ENCODE measurements at regions not wholly inside any gene's neighbourhood (a gene's known extent, or its start where the extent isn't known, plus 50 kb on each side); places are given as distances from the start of the nearest gene placed in this dataset.
"Not testable (repeated sequence)": the region's sequence is repeated elsewhere in the genome, so short reads cannot be mapped to it uniquely, and the experiment has no call there.

- Mint-ChIP-seq H3K36me3 (no peaks in the 10 kb centered on the region), H3K4me3 (no peak overlapping the region), H3K27ac (no peak overlapping the region), H3K4me1 (ENCODE audit: low read depth) (no peaks in the 10 kb centered on the region), H3K9me3 (ENCODE audit: low read depth) (no peaks in the 10 kb centered on the region), H3K27me3 (peaks cover 10% of the 10 kb centered on the region)
These were observed 154.1 kb downstream of the SH3BP4 start for GRCh38 chr2:235105821-235106359.

GRCh38 chr2:235106874-235107639 is 155.2 kb downstream of the SH3BP4 start:
- no peaks in the 10 kb centered on the region for H3K36me3 Mint-ChIP-seq
- H3K27me3 Mint-ChIP-seq = peaks cover 10% of the 10 kb centered on the region
- H3K4me3 Mint-ChIP-seq = no peak overlapping the region
- H3K9me3 Mint-ChIP-seq (ENCODE audit: low read depth) = no peaks in the 10 kb centered on the region
- H3K27ac Mint-ChIP-seq = no peak overlapping the region
- no peaks in the 10 kb centered on the region for H3K4me1 Mint-ChIP-seq (ENCODE audit: low read depth)

- H3K36me3 Mint-ChIP-seq = no peaks in the 10 kb centered on the region
- H3K9me3 Mint-ChIP-seq (ENCODE audit: low read depth) = no peaks in the 10 kb centered on the region
- peaks cover 10% of the 10 kb centered on the region for H3K27me3 Mint-ChIP-seq
- no peak overlapping the region for H3K4me3 Mint-ChIP-seq
- H3K27ac Mint-ChIP-seq = no peak overlapping the region
- H3K4me1 Mint-ChIP-seq (ENCODE audit: low read depth) = no peaks in the 10 kb centered on the region
These were observed 155.8 kb downstream of the SH3BP4 start for GRCh38 chr2:235107640-235107951.

- H3K4me1 Mint-ChIP-seq (ENCODE audit: low read depth); H3K9me3 Mint-ChIP-seq (ENCODE audit: low read depth); H3K27me3 Mint-ChIP-seq; H3K36me3 Mint-ChIP-seq; H3K27ac Mint-ChIP-seq; H3K4me3 Mint-ChIP-seq: not testable (repeated sequence)
These were observed 157.7 kb downstream of the SH3BP4 start for GRCh38 chr2:235109561-235109960.

- Mint-ChIP-seq H3K4me1 (ENCODE audit: low read depth) (no peaks in the 10 kb centered on the region), H3K4me3 (no peak overlapping the region), H3K27me3 (peaks cover 7% of the 10 kb centered on the region), H3K9me3 (ENCODE audit: low read depth) (no peaks in the 10 kb centered on the region), H3K27ac (no peak overlapping the region), H3K36me3 (no peaks in the 10 kb centered on the region)
These were observed 160.5 kb downstream of the SH3BP4 start for GRCh38 chr2:235112365-235112764.

GRCh38 chr2:235113854-235114253 is 162.0 kb downstream of the SH3BP4 start:
- Mint-ChIP-seq H3K4me1 (ENCODE audit: low read depth) (no peaks in the 10 kb centered on the region), H3K4me3 (no peak overlapping the region), H3K27ac (no peak overlapping the region), H3K27me3 (peaks cover 13% of the 10 kb centered on the region), H3K9me3 (ENCODE audit: low read depth) (peaks cover under 1% of the 10 kb centered on the region), H3K36me3 (no peaks in the 10 kb centered on the region)

- Mint-ChIP-seq H3K4me1 (ENCODE audit: low read depth) (no peaks in the 10 kb centered on the region), H3K27ac (no peak overlapping the region), H3K27me3 (peaks cover 10% of the 10 kb centered on the region), H3K9me3 (ENCODE audit: low read depth) (peaks cover 5% of the 10 kb centered on the region), H3K4me3 (no peak overlapping the region), H3K36me3 (no peaks in the 10 kb centered on the region)
These were observed 162.5 kb downstream of the SH3BP4 start for GRCh38 chr2:235114286-235114685.

GRCh38 chr2:235115521-235115920 is 163.7 kb downstream of the SH3BP4 start:
- Mint-ChIP-seq H3K4me3 (no peak overlapping the region), H3K27ac (no peak overlapping the region), H3K27me3 (peaks cover 10% of the 10 kb centered on the region), H3K9me3 (ENCODE audit: low read depth) (peaks cover 10% of the 10 kb centered on the region), H3K4me1 (ENCODE audit: low read depth) (no peaks in the 10 kb centered on the region), H3K36me3 (no peaks in the 10 kb centered on the region)

- peaks cover 10% of the 10 kb centered on the region for H3K27me3 Mint-ChIP-seq
- H3K4me1 Mint-ChIP-seq (ENCODE audit: low read depth) = no peaks in the 10 kb centered on the region
- peaks cover 10% of the 10 kb centered on the region for H3K9me3 Mint-ChIP-seq (ENCODE audit: low read depth)
- H3K27ac Mint-ChIP-seq = no peak overlapping the region
- no peaks in the 10 kb centered on the region for H3K36me3 Mint-ChIP-seq
- no peak overlapping the region for H3K4me3 Mint-ChIP-seq
These were observed 165.2 kb downstream of the SH3BP4 start for GRCh38 chr2:235116885-235117492.

GRCh38 chr2:235126768-235127167 is 175.0 kb downstream of the SH3BP4 start:
- peaks cover 21% of the 10 kb centered on the region for H3K27me3 Mint-ChIP-seq
- H3K36me3 Mint-ChIP-seq = no peaks in the 10 kb centered on the region

GRCh38 chr2:235127931-235128330 is 176.1 kb downstream of the SH3BP4 start:
- Mint-ChIP-seq H3K4me3 (no peak overlapping the region), H3K36me3 (no peaks in the 10 kb centered on the region), H3K27ac (no peak overlapping the region)

More at GRCh38 chr2:235126768-235127167, 175.0 kb downstream of the SH3BP4 start:
- no peak overlapping the region for H3K4me3 Mint-ChIP-seq
- no peaks in the 10 kb centered on the region for H3K9me3 Mint-ChIP-seq (ENCODE audit: low read depth)
- no peaks in the 10 kb centered on the region for H3K4me1 Mint-ChIP-seq (ENCODE audit: low read depth)
- no peak overlapping the region for H3K27ac Mint-ChIP-seq

GRCh38 chr2:235129850-235130249 is 178.0 kb downstream of the SH3BP4 start:
- Mint-ChIP-seq H3K9me3 (ENCODE audit: low read depth) (no peaks in the 10 kb centered on the region), H3K27ac (no peak overlapping the region), H3K27me3 (peaks cover 25% of the 10 kb centered on the region), H3K4me1 (ENCODE audit: low read depth) (no peaks in the 10 kb centered on the region), H3K36me3 (no peaks in the 10 kb centered on the region), H3K4me3 (no peak overlapping the region)

More at GRCh38 chr2:235127931-235128330, 176.1 kb downstream of the SH3BP4 start:
- Mint-ChIP-seq H3K4me1 (ENCODE audit: low read depth) (no peaks in the 10 kb centered on the region), H3K27me3 (peaks cover 24% of the 10 kb centered on the region), H3K9me3 (ENCODE audit: low read depth) (no peaks in the 10 kb centered on the region)

- Mint-ChIP-seq H3K27me3 (peaks cover 24% of the 10 kb centered on the region), H3K4me1 (ENCODE audit: low read depth) (peaks cover 3% of the 10 kb centered on the region), H3K9me3 (ENCODE audit: low read depth) (no peaks in the 10 kb centered on the region), H3K27ac (no peak overlapping the region), H3K4me3 (no peak overlapping the region), H3K36me3 (no peaks in the 10 kb centered on the region)
These were observed 179.8 kb downstream of the SH3BP4 start for GRCh38 chr2:235131334-235132305.

GRCh38 chr2:235132651-235133050 is 180.8 kb downstream of the SH3BP4 start:
- Mint-ChIP-seq H3K9me3 (ENCODE audit: low read depth) (no peaks in the 10 kb centered on the region), H3K4me1 (ENCODE audit: low read depth) (peaks cover 3% of the 10 kb centered on the region), H3K27me3 (peaks cover 24% of the 10 kb centered on the region), H3K27ac (no peak overlapping the region), H3K36me3 (no peaks in the 10 kb centered on the region), H3K4me3 (no peak overlapping the region)

- H3K4me1 Mint-ChIP-seq (ENCODE audit: low read depth) = peaks cover 3% of the 10 kb centered on the region
These were observed 182.0 kb downstream of the SH3BP4 start for GRCh38 chr2:235133837-235134236.

More at GRCh38 chr2:235133837-235134236, 182.0 kb downstream of the SH3BP4 start:
- H3K27me3 Mint-ChIP-seq = peaks cover 24% of the 10 kb centered on the region
- no peak overlapping the region for H3K4me3 Mint-ChIP-seq
- H3K9me3 Mint-ChIP-seq (ENCODE audit: low read depth) = no peaks in the 10 kb centered on the region
- no peaks in the 10 kb centered on the region for H3K36me3 Mint-ChIP-seq
- no peak overlapping the region for H3K27ac Mint-ChIP-seq
